Suppressor macrophage (primary cell): ENCODE measurements at regions not wholly inside any gene's neighbourhood (a gene's known extent, or its start where the extent isn't known, plus 50 kb on each side); places are given as distances from the start of the nearest gene placed in this dataset.

Source experiments
- DNase-seq, 4 experiments: peaks; one replicate each; pipeline ENCODE4 v3.0.0-alpha.2; 2020 to 2022

DNA sequence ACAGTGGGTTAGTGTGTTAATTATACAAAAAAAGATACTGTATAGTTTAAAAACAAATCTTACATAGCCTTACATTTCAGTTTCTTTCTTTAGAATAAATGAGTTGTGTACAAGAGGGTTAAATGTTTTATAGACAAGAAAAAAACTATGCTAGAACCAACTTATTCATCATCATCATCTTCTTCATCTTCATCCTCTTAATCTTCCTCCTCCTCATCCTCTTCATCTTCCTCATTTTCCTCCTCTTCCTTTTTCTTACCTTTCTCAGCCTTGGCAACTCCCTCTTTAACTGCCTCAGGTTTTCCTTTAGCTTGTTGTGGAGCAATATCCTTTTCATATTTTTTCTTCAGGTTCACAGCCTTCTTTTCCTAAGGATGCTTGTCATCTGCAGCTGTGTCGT is 53.7 kb downstream of the RPS12 start:
- DNase-seq, result no peak

DNA sequence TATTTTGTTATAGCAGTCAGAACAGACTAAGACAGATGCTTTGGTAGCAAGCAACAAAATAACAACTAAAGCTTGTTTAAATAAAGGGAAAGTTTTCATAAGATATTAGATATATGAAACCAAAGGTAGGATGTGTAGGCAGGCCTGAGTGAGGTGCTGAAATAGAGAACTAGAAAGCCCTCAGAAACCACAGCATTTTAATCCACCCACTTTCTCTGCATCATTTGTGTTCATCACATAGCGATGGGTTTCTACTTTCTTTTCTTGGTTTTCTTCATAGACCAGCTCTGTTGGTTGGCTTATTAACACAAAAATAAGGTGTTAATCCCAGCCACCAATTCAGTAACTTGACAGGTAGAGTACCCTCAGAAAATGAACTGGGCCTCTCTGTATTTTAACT is 58.6 kb downstream of the RPS12 start:
- no peak for DNase-seq

DNA sequence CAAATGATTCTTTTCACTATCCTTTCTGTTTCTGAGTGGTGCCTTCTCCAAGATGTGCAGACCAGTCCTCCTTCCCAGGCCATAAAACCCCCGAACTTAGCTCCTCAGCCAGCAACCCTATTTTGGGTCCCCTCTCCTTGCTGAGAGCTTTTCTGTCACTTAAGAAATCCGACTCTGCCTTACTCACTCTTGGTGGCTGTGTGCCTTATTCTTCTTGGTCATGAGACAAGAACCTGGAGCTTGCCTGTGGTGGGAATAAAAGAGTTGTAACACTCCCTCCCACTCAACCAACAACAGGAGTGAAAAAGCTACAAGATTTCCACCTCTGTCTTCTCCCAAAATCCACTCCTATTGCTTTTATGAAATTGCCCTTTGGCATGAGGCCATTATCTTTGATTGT is 62.6 kb downstream of the RPS12 start:
- no peak for DNase-seq

DNA sequence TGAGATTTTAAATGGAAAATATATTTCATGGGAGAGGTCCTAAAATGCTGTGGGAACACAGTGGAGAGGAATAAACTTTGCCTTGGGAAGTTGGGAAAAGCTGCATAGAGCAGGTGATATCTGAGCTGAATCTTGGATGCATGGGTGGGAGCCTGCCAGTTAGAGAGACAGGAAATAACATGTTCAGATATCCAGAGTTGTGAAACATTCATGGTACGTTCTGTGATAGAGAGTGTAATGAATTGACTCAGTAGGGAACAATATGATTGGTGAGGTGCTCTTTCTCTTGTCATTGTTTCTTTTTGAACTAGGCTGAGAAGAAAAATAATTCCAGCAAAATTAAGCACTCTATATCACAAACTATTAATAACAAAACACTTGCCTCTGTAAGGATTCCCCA is 72.8 kb downstream of the RPS12 start:
- DNase-seq, result no peak

DNA sequence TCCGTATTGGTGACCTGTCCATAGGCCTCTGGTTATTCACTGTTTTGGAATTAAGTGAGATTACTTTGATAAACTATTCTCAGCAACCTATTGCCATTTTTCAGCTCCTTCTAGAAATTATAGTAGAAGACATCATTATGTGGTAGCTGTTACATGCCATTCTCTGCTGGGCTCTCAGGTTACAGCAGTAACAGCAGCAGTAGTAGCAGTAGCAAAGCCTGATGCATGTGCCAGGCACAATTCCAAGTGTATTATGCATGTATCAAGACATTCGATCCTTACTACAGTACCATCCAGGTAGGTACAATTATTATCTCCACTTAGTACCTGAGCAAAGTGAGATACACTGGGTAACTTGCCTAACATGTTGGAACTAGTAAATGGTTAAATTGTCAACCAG is 74.3 kb downstream of the RPS12 start:
- DNase-seq, result no peak

DNA sequence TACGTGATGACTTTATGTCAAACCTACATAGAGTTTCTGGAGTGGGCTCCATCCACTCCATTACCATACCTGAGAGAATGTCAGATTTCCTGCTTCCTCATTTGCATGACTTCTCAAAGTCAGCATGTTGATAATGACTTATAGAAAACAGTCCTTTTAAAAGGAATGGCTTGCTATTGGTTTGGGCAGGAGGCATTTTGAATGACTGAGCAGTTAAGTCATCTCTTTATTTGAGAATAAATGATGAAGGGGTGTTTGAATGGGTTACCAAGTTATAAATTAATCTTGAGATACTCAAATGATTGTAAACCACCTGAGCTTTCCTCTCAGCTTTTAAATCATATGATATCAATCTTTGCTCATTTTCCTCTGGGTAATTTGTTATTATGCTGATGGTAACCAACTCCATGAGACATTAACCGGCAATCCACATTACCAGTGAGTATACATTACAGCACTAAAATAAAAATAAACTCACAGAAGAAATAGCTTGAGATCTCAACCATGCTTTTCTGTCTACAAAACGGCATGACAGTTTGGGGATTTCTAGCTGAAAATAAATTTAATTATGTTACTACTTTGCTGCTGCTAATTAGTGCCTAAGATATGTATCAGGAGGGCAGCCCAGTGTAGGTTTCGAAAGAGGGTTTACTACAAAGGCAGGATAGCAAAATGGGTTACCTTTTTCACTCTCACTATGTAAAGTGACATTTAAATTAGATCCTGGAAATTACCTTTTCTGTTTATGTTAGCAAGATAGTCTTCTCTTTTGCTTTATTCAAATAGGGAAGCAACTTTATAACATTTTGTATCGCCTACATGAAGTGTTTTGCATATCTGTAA is 78.8 kb downstream of the RPS12 start:
- DNase-seq, result no peak

DNA sequence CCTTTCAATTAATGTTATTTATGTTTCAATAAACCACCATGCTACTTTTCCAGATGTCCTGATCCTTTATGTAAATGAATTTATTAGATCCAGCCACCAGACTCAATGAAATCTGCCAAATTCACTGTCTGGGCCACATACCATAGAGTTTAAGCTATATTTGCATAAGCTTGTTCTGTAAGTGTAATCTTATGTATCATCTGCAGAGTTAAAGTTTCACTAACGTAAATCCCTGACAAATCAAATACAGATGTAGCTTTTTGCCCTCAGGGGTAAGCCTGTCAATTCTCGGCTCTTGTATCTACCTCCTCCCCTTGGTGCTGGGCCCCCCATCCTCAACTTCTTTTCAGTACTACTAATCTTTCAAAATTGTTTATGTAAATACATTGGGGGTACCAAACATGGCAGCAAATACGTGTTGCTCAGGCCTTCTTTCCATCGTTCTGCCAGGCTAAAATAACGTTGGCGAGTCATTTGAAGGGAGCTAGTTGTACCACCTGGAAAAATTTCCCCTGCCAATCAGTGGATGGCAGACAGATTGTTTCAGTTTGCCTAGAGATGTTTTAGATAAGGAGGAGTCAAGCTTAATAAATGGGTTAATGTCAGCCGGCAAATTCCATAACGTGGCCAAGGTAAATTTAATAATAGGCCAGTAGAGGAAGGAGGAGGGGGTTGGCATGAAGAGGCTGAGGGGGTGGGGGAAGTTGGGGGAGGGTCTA is 79.6 kb downstream of the RPS12 start:
- DNase-seq, result no peak

DNA sequence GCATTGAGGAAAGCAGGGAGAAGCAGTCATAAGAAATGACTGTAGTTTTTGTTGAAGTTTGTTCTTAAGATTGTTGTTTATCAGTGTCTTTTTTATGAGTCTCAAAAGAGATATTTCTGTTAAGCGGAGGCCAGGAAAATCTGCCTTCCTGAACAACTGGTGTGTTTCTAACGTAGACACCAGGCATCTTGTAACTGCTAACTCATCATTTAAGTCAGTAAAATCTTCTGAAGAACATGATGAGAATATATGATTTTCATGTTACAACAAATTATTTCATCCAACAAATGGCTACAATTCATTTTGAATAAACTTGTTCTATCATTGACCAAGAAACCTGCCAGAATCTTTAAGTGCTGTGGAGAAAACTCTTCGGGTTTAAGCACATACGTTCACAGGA is 84.0 kb downstream of the RPS12 start:
- DNase-seq, result no peak

DNA sequence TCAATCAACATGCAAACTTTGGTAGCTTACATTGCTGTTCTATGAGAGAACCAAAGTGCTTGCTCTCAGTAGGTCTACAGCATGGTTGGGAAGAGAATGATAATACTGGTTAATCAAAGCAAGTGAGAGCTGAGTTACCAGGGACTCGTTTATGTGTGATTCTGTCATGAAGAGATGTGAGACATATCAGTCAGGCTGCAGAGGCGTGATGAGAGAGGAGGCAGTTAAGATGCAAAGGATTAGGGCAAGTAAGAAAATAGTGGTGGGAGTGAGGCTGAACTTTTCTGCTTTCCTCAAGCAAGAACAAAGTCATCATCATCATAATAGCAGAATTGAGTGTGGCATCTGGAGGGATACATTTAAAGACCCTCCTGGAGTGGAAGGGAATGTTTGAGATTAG is 86.5 kb downstream of the RPS12 start:
- DNase-seq, result no peak

DNA sequence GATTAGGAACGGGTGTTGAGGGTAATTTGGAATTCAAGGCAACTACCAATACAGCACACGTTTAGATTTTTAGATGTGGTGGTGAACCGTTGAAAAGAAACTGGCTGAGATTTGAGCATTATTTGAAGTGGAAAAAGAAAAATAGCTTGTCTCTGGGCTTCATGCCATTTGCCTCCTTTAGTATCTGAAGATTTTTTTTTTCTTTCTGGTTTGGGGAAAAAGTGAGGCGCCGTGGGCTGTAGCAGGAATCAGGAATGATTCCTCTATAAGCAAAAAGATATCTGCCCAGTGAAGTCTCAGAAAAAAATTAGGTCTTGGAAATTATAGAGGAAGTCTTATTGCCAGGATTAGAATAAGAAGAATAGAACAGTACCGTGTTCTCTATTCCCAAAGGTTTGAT is 88.5 kb downstream of the RPS12 start:
- DNase-seq, result no peak

DNA sequence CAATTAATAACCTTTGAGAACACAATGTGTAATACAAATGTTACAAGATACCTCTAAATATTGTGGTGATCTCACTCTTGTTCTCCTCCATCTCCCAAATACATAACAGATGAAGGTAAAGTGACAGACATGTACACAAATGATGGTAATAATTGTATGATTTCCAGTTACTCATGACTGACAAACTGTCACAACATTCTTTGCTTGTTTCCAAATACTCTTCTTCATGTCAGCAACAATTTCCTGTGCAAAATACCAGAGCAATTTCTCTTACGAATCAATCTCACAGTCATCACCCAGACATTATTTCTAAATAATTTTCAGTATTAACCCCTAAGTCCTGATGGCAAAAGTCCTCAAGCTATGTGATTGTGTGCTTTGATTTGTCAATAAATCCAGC is 92.9 kb downstream of the RPS12 start:
- no peak for DNase-seq

DNA sequence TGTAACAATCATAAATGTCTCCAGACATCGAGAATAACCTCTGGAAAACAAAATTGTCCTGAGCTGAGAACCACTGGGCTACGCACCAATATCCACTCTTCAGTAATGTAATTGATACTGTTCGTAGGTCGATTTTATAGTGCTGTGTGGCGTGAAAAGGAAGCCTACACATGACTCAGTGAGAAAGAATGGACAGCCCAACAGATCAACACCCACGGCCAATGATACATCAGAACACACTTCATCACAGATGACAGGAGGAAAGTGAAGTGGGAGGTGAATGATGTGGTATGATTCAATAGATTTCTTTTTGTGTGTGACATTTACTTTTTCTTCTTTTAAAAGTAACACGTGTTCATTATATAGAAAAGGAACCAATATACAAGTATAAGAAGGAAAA is 93.5 kb downstream of the RPS12 start:
- no peak for DNase-seq

DNA sequence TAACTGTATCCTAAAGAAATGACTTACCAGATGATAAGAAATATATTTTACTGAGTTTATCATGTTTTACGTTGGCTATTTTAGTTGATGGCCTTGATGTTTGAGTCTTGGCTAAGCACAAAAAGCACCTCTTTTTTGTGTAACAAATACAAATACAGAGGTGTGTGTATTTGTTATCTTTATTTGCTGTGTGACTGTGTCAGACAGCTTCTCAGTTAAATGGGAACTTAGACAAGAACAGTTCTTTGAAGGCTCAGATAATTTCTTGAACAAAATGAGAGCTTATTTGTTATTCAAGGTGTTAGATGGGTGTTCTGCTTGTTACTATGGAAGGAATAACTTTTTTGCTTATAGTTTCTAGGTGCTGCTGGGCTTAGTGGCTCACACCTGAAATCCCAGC is 95.4 kb downstream of the RPS12 start:
- no peak for DNase-seq

DNA sequence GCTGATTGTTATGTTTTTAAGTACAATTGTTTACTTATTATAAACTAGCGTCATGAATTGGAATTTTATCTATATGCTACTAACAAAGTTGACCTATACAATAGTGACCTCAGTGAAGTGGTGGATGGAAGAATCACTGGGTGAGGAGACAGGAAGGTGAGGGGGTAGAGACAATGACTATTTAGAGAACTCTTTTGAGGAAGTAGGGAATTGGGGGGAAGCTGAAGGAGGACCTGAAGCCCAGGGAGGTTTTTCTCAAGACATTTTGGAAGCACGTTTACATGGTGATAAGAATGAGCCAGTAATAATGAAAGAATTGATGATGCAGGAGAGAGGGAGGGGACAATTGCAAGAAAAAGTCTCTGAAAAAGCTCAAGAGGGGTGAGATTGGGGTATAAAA is 96.4 kb downstream of the RPS12 start:
- no peak for DNase-seq

DNA sequence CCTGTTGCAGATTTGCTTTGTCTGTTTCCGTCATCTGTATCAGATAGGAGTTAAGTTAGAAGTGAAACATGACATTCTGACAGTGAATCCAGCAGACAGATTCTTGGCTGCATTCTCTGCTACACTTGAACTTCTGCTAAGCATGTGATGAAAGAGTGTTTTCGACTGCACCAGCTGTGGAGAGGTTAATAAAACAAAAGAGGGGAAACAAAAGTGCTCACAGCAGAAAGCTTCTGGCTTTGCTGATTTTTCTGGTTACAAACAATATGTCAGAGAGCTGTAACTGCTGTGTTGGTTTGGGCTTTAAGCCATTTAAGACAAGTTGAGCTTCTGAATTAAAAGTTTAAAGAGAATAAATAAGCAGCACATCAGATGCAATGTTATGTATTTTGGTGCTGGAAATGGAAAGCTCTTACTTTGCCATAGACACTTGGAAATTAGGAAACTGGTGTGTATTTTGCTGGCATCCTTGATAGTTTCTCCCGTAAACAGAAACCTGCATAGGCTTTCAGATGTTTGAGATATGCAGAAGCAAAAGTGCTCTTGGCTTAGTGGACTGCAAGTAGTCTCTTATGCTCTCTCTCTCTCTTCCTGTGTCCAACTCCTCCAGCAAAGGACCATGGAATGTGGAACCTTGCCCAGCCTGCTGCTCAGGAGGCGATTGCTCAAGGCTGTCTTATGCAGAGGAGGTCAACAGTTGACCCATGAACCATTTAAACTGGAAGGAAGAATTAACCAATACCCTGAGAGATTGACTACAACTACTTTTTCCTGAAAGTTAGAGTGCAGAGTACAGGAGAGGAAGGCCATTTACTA is 104.9 kb downstream of the RPS12 start:
- no peak for DNase-seq

DNA sequence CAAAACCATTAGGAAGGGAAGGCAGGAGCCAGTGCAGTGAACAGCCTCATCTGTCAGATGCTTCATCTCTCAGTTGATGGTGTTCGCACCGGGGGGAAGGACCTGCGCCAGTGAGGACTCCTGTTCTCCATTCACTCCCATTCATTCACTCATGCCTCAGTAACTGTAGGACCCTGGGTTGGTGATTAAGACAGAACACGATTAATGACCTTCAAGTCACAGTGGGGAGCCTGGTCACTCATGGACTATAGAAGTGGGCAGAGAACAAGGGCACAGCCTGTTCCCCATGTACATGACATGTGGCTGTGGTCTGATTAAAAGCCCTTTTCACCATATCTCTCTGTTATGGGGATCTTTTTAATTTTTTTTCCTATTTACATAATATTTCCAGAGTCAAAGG is 113.3 kb downstream of the RPS12 start:
- DNase-seq, result no peak

DNA sequence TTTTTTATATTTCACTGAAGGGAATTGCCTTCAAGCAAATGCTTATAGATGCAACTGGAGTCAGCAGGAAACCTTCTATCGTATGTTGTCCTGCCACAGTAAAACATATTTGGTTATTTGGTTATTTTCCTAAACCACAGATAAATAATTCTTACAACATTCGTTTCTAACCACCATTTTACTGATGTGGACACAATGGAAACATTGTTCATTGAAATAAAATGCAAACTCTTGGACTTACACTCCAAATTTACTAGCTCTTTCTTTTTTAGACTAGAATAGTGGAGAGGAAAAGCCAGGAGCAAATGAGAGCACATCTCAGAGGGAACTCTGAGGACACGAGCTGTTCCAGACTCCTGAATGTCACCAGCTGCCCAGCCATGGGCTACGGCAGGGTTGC is 114.8 kb downstream of the RPS12 start:
- DNase-seq, result no peak

DNA sequence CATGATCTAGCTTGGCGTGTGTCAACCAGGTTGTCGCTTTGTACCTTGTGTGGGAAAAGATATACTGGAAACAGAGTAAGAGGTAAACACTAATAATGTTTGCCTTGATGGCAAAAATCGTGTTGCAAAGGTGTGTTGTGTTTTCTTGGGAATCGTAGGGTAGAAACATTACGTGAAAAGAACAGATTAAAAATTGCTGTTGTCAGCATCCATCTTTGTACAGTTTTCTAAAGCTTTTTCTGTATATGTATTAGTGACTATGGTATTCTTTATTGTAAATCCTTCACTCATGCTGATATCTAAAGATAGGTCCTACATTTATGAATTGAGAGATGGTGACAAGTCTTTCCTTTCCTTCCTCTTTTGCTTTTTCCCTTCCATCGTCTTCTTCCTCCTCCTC is 116.9 kb downstream of the RPS12 start:
- no peak for DNase-seq

DNA sequence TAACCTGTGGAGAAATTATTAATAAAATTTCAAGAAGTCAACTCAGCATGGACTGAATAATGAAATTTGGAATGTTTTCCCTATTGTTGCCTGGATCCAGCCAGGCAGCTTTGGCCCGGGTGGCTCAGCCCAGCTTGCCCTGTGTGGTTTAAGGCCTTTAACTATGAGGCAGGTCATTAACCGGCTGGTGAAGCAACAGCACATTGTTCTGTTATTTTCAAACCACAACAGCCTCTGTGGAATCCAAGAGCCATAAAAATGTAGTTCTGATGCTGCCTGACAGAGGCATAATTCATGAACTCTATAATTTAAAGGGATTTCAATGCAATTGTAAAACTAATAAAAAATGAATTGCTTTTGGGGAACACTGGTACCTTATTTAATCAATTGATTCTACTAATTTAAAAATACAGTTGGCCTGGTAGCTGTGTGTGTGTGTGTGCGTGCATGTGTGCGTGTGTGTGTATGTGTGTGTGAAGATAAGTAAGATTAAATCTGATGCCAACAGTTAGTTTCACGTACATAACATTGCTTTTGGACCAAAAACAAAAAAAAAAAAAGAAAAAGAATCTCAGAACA is 117.7 kb downstream of the RPS12 start:
- DNase-seq, result no peak

DNA sequence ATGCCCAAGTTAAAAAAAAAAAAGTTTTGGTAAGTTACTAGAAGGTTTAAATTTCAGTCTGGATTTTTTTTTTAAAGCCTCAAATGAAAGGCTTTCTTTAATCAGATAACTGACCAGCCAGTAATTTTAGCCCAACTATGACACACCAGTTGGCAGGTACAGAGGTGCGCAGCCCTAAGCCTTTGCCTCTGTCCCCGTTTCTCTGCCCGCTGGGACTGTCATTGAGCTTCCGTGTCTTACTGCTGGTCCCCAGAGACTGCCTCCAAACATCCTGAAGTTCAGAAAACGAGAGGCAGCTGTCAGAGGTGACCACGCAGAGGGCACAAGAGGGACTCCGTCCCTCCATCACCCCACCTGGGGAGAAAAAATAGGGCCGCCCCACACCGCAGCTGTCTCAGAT is 118.2 kb downstream of the RPS12 start:
- no peak for DNase-seq

DNA sequence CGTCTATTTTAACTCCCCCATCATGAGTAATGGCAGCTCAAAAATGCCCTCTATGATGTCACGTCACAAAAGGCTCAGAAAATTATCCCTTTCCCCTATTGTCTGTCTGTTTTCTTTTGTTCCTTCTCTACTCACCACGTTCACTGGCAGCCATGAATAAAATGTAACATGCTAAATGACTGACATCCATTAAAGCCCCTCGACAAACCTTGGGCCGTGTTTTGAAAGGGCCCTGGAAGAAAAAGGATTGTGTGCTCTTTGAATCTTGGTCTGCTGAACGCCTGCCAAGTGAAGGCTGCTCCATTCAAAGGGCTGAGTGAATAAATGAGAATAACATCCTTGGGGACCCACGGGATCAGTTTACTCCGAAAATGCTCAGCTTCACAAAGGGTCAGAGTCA is 118.7 kb downstream of the RPS12 start:
- no peak for DNase-seq

DNA sequence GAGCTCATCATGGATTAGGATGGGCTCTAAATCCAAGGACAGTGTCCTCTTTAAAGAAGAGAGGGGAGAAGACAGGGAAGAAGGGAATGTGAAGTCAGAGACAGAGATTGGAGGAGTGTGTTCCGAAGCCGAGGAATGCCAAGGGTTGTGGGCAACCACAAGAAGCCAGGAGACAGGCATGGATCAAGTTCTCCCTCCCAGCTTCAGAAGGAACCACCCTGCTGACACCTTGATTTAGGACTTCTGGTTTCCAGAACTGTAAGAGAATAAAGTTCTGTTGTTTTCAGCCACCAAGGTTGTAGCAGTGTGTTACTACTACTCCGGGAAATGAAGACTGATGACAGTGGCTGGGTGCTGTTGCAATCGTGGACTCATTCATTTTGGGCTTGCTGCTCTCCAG is 120.1 kb downstream of the RPS12 start:
- DNase-seq, result peak in 2 of 4 experiments; percentile 3 to 8

DNA sequence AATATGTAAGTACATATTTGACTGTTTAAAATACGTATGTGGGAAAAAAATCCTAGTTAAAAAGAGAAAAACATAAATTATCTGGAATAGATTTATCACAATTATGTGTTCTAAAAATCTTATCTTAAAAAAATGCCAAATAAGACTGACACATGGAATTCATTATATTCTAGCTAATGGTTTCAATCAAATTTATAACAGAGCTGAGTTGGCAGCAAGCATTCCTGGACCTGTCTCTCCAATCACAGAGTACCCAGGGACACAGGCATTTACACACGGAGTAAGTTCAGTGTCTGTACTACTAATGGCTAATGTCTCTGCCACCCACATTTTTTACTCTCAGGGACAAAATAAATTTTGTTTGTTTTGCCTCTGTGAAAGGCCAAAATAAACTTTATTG is 122.3 kb downstream of the RPS12 start:
- no peak for DNase-seq
